SK-N-SH (cell line): ENCODE measurements at regions not wholly inside any gene's neighbourhood (a gene's known extent, or its start where the extent isn't known, plus 50 kb on each side); places are given as distances from the start of the nearest gene placed in this dataset.

Experiments
- CTCF ChIA-PET: fragments of 300-600, 350-600 bp; formaldehyde crosslinking; extraction: SDS; loops from one replicate; lab custom pipeline; 2021; lab: Yijun Ruan, JAX
- POLR2A ChIA-PET: fragments of 350-600 bp; sonication (Branson Sonifier 250); formaldehyde crosslinking; extraction: SDS; loops from one replicate; lab custom pipeline; 2020; ENCODE audit warnings: antibody characterized with exemption, inconsistent platforms; lab: Yijun Ruan, JAX
- DNase-seq: peaks from one replicate; pipeline ENCODE4 v3.0.0; 2012
- H2AFZ ChIP-seq: fragments of 200-600 bp; sonication (generic); 2 replicates; pipeline ENCODE4 v1.8.1; 2016; ENCODE audit warnings: antibody characterized with exemption, mild to moderate bottlenecking, low read depth
- H3F3A ChIP-seq: fragments of 200-600 bp; sonication (generic); replicated peaks from 2 replicates; pipeline ENCODE3; 2016; ENCODE audit warnings: antibody characterized with exemption, mild to moderate bottlenecking; ENCODE audit not compliant: insufficient read depth
- H3K27ac ChIP-seq, 2 experiments: fragments of 200-500 bp in 1 of 2; fragments of 200-600 bp in 1 of 2; sonication (Bioruptor generic) in 1 of 2; sonication (generic), shearing (Covaris generic) in 1 of 2; 2 replicates each; pipeline versions ENCODE4 v1.5.1 to v1.6.1; 2014 to 2016; ENCODE audit warnings: low read depth in 2 of 2, inconsistent platforms in 1 of 2, low read length in 1 of 2, mild to moderate bottlenecking in 1 of 2, mixed read lengths in 1 of 2
- H3K27me3 ChIP-seq: fragments of 200-600 bp; sonication (generic), shearing (Covaris generic); 2 replicates; pipeline ENCODE4 v1.6.1; 2016; ENCODE audit warnings: mixed run types; ENCODE audit not compliant: insufficient read depth
- H3K36me3 ChIP-seq, 2 experiments: fragments of 200-500 bp in 1 of 2; fragments of 200-600 bp in 1 of 2; sonication (Bioruptor generic) in 1 of 2; sonication (generic) in 1 of 2; replicated peaks in 1 of 2; 2 replicates each; pipeline versions ENCODE3 to v1.5.1; 2014 to 2016; ENCODE audit warnings: low read length in 1 of 2, mild to moderate bottlenecking in 1 of 2; ENCODE audit not compliant: insufficient read depth in 2 of 2, control insufficient read depth in 1 of 2
- H3K4me1 ChIP-seq, 2 experiments: fragments of 200-500 bp in 1 of 2; fragments of 200-600 bp in 1 of 2; sonication (Bioruptor generic) in 1 of 2; sonication (generic), shearing (Covaris generic) in 1 of 2; 2 replicates each; pipeline versions ENCODE4 v1.5.1 to v1.6.1; 2014 to 2016; ENCODE audit warnings: low read depth in 1 of 2, low read length in 1 of 2, mixed run types in 1 of 2; ENCODE audit not compliant: insufficient read depth in 2 of 2, control insufficient read depth in 1 of 2
- H3K4me2 ChIP-seq: fragments of 200-600 bp; sonication (generic), shearing (Covaris generic); 2 replicates; pipeline ENCODE4 v1.6.1; 2017; ENCODE audit warnings: mixed run types
- H3K4me3 ChIP-seq, 2 experiments: fragments of 200-500 bp in 1 of 2; fragments of 200-600 bp in 1 of 2; sonication (Bioruptor generic) in 1 of 2; sonication (generic), shearing (Covaris generic) in 1 of 2; 2 replicates each; pipeline versions ENCODE4 v1.5.1 to v1.8.1; 2014 to 2016; ENCODE audit warnings: low read depth in 2 of 2, inconsistent platforms in 1 of 2, low read length in 1 of 2, mild to moderate bottlenecking in 1 of 2, mixed read lengths in 1 of 2, moderate library complexity in 1 of 2
- H3K79me2 ChIP-seq: fragments of 200-600 bp; sonication (generic); 2 replicates; pipeline ENCODE4 v1.8.1; 2017; ENCODE audit warnings: mild to moderate bottlenecking; ENCODE audit not compliant: insufficient read depth
- H3K9ac ChIP-seq: fragments of 200-600 bp; sonication (generic); 2 replicates; pipeline ENCODE4 v1.6.1; 2017; ENCODE audit warnings: mixed run types
- H3K9me2 ChIP-seq: fragments of 200-600 bp; sonication (generic); 2 replicates; pipeline ENCODE4 v1.6.1; 2017; ENCODE audit warnings: mixed run types
- H3K9me3 ChIP-seq: fragments of 200-600 bp; sonication (generic); 2 replicates; pipeline ENCODE4 v1.6.1; 2017; ENCODE audit warnings: mixed run types, mild to moderate bottlenecking, moderate library complexity
- H4K20me1 ChIP-seq: fragments of 200-600 bp; sonication (generic); 2 replicates; pipeline ENCODE4 v1.6.1; 2017; ENCODE audit warnings: mild to moderate bottlenecking, mixed run types; ENCODE audit not compliant: insufficient read depth
- CHD2 ChIP-seq: fragments of 150-350 bp; IDR thresholded peaks from 2 replicates; pipeline ENCODE4 v1.6.1; 2018; ENCODE audit warnings: low read length; ENCODE audit not compliant: partially characterized antibody
- EP300 ChIP-seq, 2 experiments: IDR thresholded peaks; 2 replicates each; pipeline versions ENCODE4 v1.4.0 to v1.6.1; 2012; ENCODE audit warnings: borderline replicate concordance in 1 of 2, low read depth in 1 of 2, low read length in 1 of 2
- FOXJ3 ChIP-seq: sonication (generic); formaldehyde crosslinking; IDR thresholded peaks from 2 replicates; pipeline ENCODE4 v1.5.1; 2020; ENCODE audit warnings: mild to moderate bottlenecking, missing genetic modification reagents
- FOXM1 ChIP-seq: IDR thresholded peaks from 2 replicates; pipeline ENCODE4 v1.4.0; 2012; ENCODE audit warnings: low read depth, mild to moderate bottlenecking
- GABPA ChIP-seq: IDR thresholded peaks from 2 replicates; pipeline ENCODE4 v1.4.0; 2012; ENCODE audit warnings: low read depth, mild to moderate bottlenecking
- GATA2 ChIP-seq: sonication (generic); formaldehyde crosslinking; IDR thresholded peaks from 2 replicates; pipeline ENCODE4 v1.5.0; 2020; ENCODE audit warnings: mild to moderate bottlenecking, missing genetic modification reagents
- MXI1 ChIP-seq: IDR thresholded peaks from 2 replicates; pipeline ENCODE4 v1.6.1; 2012; ENCODE audit warnings: mild to moderate bottlenecking, low read depth, low read length, improper control_type of control experiment
- POLR2AphosphoS5 ChIP-seq: IDR thresholded peaks from 2 replicates; pipeline ENCODE4 v1.6.1; 2012; ENCODE audit warnings: low read depth, low read length
- RAD21 ChIP-seq: IDR thresholded peaks from 2 replicates; pipeline ENCODE4 v1.6.1; 2012; ENCODE audit warnings: mild to moderate bottlenecking, low read length
- RCOR1 ChIP-seq: fragments of 150-350 bp; IDR thresholded peaks from 2 replicates; pipeline ENCODE4 v1.6.1; 2017; ENCODE audit warnings: antibody characterized with exemption, low read length
- RFX5 ChIP-seq: IDR thresholded peaks from 2 replicates; pipeline ENCODE4 v1.6.1; 2012; ENCODE audit warnings: mild to moderate bottlenecking, improper control_type of control experiment, low read length
- RXRA ChIP-seq: IDR thresholded peaks from 2 replicates; pipeline ENCODE4 v1.4.0; 2012; ENCODE audit warnings: low read depth, mild to moderate bottlenecking, borderline replicate concordance
- TAF1 ChIP-seq: IDR thresholded peaks from 2 replicates; pipeline ENCODE4 v1.6.1; 2012; ENCODE audit warnings: low read depth, mild to moderate bottlenecking, low read length, moderate library complexity, borderline replicate concordance
- USF1 ChIP-seq: IDR thresholded peaks from 2 replicates; pipeline ENCODE4 v1.4.0; 2012; ENCODE audit warnings: low read depth, borderline replicate concordance
- WGBS: methylation state at CpG from one replicate; pipeline ENCODE4 v1.1.6; 2017; ENCODE audit warnings: low lambda C conversion rate; 5-methylcytosine and 5-hydroxymethylcytosine counted together

- Histone ChIP-seq H3K4me2 (no peak overlapping the region), H3K9ac (no peak overlapping the region), H3K27ac (no peak overlapping the region), H3K4me1 (no peaks in the 10 kb centered on the region), H3F3A (no peaks in the 10 kb centered on the region), H3K27me3 (no peaks in the 10 kb centered on the region), H3K79me2 (no peaks in the 10 kb centered on the region), H3K36me3 (no peaks in the 10 kb centered on the region), H3K9me2 (no peaks in the 10 kb centered on the region), H3K9me3 (no peaks in the 10 kb centered on the region), H4K20me1 (no peaks in the 10 kb centered on the region), H3K4me3 (no peak overlapping the region), H2AFZ (no peak overlapping the region)
- no peak for TF ChIP-seq POLR2AphosphoS5
- no peak for TF ChIP-seq GABPA
- no peak for TF ChIP-seq GATA2
- no peak for TF ChIP-seq RCOR1
- POLR2A ChIA-PET = no interaction called here
- DNase-seq = no peak
- CTCF ChIA-PET = interaction anchor here (0.7 to 1.7 kb wide), 4 partner anchors 12 to 21 kb away, joined by 3 to 11 read pairs (median 4); no protein-coding TSS in a partner anchor
- 57% methylated on average over 10 of the region's 10 CpGs for WGBS
These were observed 64.3 kb upstream of the C1GALT1 start for GRCh38 chr7:7117935-7118586.

- Histone ChIP-seq H4K20me1 (no peaks in the 10 kb centered on the region), H3K4me2 (no peak overlapping the region), H3K36me3 (no peaks in the 10 kb centered on the region), H2AFZ (no peak overlapping the region), H3K4me3 (no peak overlapping the region), H3F3A (no peaks in the 10 kb centered on the region), H3K9me3 (no peaks in the 10 kb centered on the region), H3K79me2 (no peaks in the 10 kb centered on the region), H3K9ac (no peak overlapping the region), H3K27me3 (no peaks in the 10 kb centered on the region), H3K9me2 (no peaks in the 10 kb centered on the region), H3K4me1 (no peaks in the 10 kb centered on the region), H3K27ac (no peak overlapping the region)
- ChIA-PET POLR2A (no interaction called here), CTCF (no interaction called here)
- 72% methylated on average over 2 of the region's 2 CpGs for WGBS
- no peak for TF ChIP-seq FOXJ3 (CRISPR knock-in tag)
- TF ChIP-seq TAF1 = no peak
- TF ChIP-seq FOXM1 = no peak
- no peak for TF ChIP-seq GABPA
- no peak for TF ChIP-seq RXRA
- TF ChIP-seq RAD21 = no peak
- no peak for TF ChIP-seq CHD2
- no peak for TF ChIP-seq USF1
- TF ChIP-seq MXI1 = no peak
- TF ChIP-seq RFX5 = no peak
- TF ChIP-seq EP300 (IDR thresholded peaks at IDR 0.05; ENCODE audit: borderline replicate concordance in 1 of 2, low read depth in 1 of 2, low read length in 1 of 2) = no peak
- DNase-seq = no peak
These were observed 63.5 kb upstream of the C1GALT1 start for GRCh38 chr7:7118822-7119221.
